ENCODE measurements at regions not wholly inside any gene's neighbourhood (a gene's known extent, or its start where the extent isn't known, plus 50 kb on each side); places are given as distances from the start of the nearest gene placed in this dataset.

GRCh38 chr15:39491115-39491885 is 89.6 kb upstream of the THBS1 start:
- intact Hi-C loops (cut with DNase I) = no loop called here
- DNase-seq = no peak

- DNase-seq = no peak
- intact Hi-C loops (cut with DNase I) = no loop called here
Observed at GRCh38 chr15:39491886-39492490, 88.9 kb upstream of the THBS1 start.

- DNase-seq = no peak
- intact Hi-C loops (cut with DNase I) = no loop called here
Observed at GRCh38 chr15:39493424-39494067, 87.3 kb upstream of the THBS1 start.

- DNase-seq = no peak
- intact Hi-C loops (cut with DNase I) = no loop called here
Observed at GRCh38 chr15:39494462-39494861, 86.4 kb upstream of the THBS1 start.

- DNase-seq = no peak
- intact Hi-C loops (cut with DNase I) = no loop called here
Observed at GRCh38 chr15:39495871-39496840, 84.7 kb upstream of the THBS1 start.

GRCh38 chr15:39497016-39497758 is 83.7 kb upstream of the THBS1 start:
- DNase-seq = no peak
- intact Hi-C loops (cut with DNase I) = no loop called here

- no peak for DNase-seq
- intact Hi-C loops (cut with DNase I) = no loop called here
Observed at GRCh38 chr15:39497759-39498565, 82.9 kb upstream of the THBS1 start.

GRCh38 chr15:39498629-39499028 is 82.2 kb upstream of the THBS1 start:
- intact Hi-C loops (cut with DNase I) = no loop called here
- no peak for DNase-seq

- intact Hi-C loops (cut with DNase I) = no loop called here
- no peak for DNase-seq
Observed at GRCh38 chr15:39499042-39499441, 81.8 kb upstream of the THBS1 start.

GRCh38 chr15:39499681-39500080 is 81.2 kb upstream of the THBS1 start:
- intact Hi-C loops (cut with DNase I) = no loop called here
- DNase-seq = no peak

GRCh38 chr15:39501366-39502081 is 79.4 kb upstream of the THBS1 start:
- intact Hi-C loops (cut with DNase I) = no loop called here
- DNase-seq = no peak

- intact Hi-C loops (cut with DNase I) = no loop called here
- DNase-seq = no peak
Observed at GRCh38 chr15:39502082-39502447, 78.8 kb upstream of the THBS1 start.

- intact Hi-C loops (cut with DNase I) = no loop called here
- no peak for DNase-seq
Observed at GRCh38 chr15:39502611-39503195, 78.2 kb upstream of the THBS1 start.

- intact Hi-C loops (cut with DNase I) = no loop called here
- DNase-seq = no peak
Observed at GRCh38 chr15:39503526-39503925, 77.4 kb upstream of the THBS1 start.

- intact Hi-C loops (cut with DNase I) = no loop called here
- no peak for DNase-seq
Observed at GRCh38 chr15:39504808-39505207, 76.1 kb upstream of the THBS1 start.

GRCh38 chr15:39506146-39506545 is 74.7 kb upstream of the THBS1 start:
- DNase-seq = no peak
- intact Hi-C loops (cut with DNase I) = no loop called here

- no peak for DNase-seq
- intact Hi-C loops (cut with DNase I) = no loop called here
Observed at GRCh38 chr15:39508536-39508935, 72.3 kb upstream of the THBS1 start.

GRCh38 chr15:39510001-39510701 is 70.7 kb upstream of the THBS1 start:
- intact Hi-C loops (cut with DNase I) = no loop called here

More at GRCh38 chr15:39510001-39510701, 70.7 kb upstream of the THBS1 start:
- DNase-seq = no peak

All from posterior cingulate gyrus (tissue), 11 donors.